ENCODE measurements at regions not wholly inside any gene's neighbourhood (a gene's known extent, or its start where the extent isn't known, plus 50 kb on each side); places are given as distances from the start of the nearest gene placed in this dataset.

DNA sequence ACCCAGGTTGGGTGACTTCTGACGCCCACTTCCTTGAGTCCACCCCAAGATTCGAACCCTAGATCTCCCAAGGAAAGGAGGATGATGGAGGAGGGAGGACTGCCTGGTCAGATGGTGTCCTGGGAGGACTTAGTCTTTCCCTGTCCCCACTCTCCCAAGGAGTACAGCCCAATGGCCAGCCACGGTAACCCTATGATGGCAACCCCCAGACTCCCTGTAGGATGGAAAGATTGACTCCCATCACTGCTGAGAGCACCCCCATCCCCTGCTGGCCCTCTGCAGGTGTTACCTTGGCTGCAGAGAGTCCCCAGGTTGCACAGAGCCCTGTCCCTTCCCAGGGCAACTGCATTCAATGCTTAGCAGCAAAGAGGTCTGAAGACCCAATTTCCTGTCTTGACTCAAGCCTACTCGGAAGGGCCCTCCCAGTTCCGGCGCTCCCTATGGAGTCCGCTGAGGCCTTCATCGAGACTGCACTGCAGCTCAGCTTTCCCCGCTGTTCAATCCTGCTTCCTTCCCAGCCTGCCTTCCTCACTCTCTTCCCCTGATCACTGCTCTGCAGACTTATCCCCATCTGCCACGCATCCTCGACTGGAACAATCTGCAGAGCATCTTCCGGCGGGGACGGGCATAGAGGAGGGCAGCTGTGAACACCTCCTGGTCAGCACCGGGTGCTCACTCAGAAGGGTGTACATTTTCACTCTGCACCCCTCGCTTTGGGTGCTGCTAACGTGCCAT is 50.8 kb upstream of the OCM2 start:
- DNase-seq (ENCODE audit: low read depth in 2 of 2): no peak

DNA sequence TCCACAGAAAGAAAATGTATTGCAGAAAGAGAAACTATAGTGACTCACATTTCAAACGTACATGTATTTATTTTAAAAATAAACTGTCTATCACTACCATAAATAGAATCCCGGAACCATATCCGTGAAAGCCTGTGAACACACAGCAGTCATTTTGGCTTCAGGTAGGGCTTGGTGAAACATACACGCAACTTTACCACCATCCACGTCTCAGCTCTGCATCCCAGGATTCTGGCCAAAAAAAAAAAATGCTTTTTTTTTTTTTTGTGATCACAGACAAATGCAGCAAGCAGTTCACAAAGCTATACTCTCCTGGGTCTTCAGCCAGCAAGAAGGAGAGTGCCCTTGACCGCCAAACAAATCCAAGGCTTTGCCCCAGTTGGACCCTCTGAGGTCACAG is 56.8 kb upstream of the OCM2 start:
- DNase-seq (ENCODE audit: low read depth in 2 of 2): no peak

DNA sequence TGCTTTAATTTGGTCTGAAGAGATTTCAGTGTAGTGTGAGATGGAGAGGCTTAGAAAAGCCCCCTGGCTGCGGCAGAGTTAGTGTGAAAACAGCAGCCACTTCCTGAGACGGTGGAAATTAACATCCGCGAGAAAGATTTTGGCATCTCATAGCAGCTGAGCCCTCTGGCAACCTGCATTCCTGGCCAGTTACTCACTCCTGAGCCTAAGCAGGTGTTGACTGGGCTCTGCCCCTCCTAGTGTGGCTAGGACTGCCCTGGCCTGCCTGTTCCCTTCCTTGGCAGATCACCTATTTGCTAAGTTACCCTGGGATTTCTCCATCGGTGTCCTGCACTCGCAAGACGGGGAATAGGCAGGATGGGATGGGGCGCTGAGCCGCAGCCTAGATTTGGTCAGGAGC is 57.6 kb upstream of the LMTK2 start:
- no peak for DNase-seq (ENCODE audit: low read depth in 2 of 2)

DNA sequence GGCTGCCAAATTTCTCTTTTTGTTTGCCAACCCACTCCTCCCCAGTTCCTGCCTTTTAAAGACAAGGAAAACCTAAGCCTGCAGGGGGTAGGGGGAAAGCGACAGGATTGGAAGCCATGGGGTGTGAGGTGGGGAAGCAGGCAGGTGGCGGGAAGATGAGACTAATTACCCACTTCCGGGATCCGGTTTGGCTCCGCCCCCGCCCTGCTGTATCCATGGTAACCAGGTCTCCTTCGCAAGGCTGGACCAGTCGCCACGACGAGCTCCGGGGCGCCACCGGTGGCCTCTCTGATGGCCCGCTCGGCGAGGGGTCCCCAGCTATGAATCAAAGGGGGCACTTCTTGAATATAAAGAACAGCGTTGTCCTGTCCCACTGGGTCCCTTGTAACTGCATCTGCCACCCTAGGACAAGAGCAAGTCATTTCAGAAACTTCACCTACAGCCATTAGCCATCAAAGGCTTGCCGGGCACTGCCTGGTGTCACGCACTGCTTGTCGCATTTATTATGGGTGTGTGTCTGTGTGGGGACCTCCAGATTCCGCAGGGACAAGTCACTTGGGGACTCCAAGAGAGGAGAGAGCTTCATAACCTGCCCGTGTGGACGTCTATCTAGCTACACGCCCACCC is 55.4 kb upstream of the LMTK2 start:
- DNase-seq (ENCODE audit: low read depth in 2 of 2): peak; percentile 1 to 21

DNA sequence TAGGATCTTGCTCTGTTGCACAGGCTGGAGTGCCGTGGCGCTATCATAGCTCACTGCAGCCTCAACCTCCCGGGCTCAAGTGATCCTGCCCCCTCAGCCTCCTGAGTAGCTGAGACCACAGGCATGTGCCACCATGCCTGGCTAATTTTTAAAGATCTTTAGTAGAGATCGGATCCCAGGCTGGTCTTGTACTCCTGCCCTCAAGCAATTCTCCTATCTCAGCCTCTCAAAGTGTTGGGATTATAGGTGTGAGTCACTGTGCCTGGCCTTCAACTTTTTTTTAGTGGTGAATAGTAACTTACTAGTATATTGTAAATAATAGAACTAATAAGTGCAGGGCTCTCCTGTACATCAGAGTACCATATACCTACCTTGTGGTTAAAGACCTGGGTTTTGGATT is 52.1 kb upstream of the LMTK2 start:
- DNase-seq (ENCODE audit: low read depth in 2 of 2): no peak

DNA sequence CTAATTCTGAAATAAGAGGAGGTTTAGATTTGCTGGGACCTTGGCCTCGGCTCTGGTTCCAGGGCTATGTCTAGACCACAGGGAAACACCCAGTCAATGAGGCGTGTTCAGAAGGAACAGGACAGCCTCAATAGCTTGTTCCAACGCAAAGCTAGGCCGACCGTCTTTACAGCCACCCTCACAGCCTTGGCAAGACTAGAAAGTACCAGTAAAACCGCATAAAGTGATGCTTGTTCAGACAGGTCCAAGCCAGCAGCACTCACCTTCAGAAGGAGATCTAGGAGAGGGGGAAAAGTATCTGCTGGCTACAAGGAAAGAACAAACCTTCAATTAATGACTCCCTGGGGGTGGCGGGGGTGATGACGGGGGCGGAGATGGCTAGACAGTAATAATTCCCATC is 50.1 kb upstream of the LMTK2 start:
- DNase-seq (ENCODE audit: low read depth in 2 of 2): no peak

Measured in stimulated activated CD8-positive, alpha-beta memory T cell treated with anti-CD3 and anti-CD28 coated beads, Interleukin-2, amount 100 ng/mL, for 1 hour (primary cell).